ENCODE measurements at regions not wholly inside any gene's neighbourhood (a gene's known extent, or its start where the extent isn't known, plus 50 kb on each side); places are given as distances from the start of the nearest gene placed in this dataset.

- no peak for DNase-seq
- Histone ChIP-seq H3K27ac (no peak overlapping the region), H3K9me3 (no peaks in the 10 kb centered on the region), H3K36me3 (no peaks in the 10 kb centered on the region), H3K27me3 (no peaks in the 10 kb centered on the region), H3K4me3 (no peak overlapping the region), H3K4me1 (no peaks in the 10 kb centered on the region)
- intact Hi-C loops (cut with DNase I; ENCODE audit: low total_unique reads): no loop called here
- no peak for TF ChIP-seq POLR2A (IDR thresholded peaks at IDR 0.05)
- no peak for TF ChIP-seq CTCF (IDR thresholded peaks at IDR 0.05)
Measured at GRCh38 chr9:84573083-84573482, 96.4 kb upstream of the NTRK2 start.

- Histone ChIP-seq H3K9me3 (no peaks in the 10 kb centered on the region), H3K36me3 (no peaks in the 10 kb centered on the region), H3K27me3 (no peaks in the 10 kb centered on the region), H3K4me3 (no peak overlapping the region), H3K27ac (no peak overlapping the region), H3K4me1 (no peaks in the 10 kb centered on the region)
- intact Hi-C loops (cut with DNase I; ENCODE audit: low total_unique reads): no loop called here
- no peak for TF ChIP-seq POLR2A (IDR thresholded peaks at IDR 0.05)
- no peak for TF ChIP-seq CTCF (IDR thresholded peaks at IDR 0.05)
- no peak for DNase-seq
Measured at GRCh38 chr9:84575705-84576104, 93.8 kb upstream of the NTRK2 start.

GRCh38 chr9:84583866-84584265 lies 85.7 kb upstream of the NTRK2 start:
- intact Hi-C loops (cut with DNase I; ENCODE audit: low total_unique reads): no loop called here

GRCh38 chr9:84586662-84587061 lies 82.9 kb upstream of the NTRK2 start:
- Histone ChIP-seq H3K36me3 (no peaks in the 10 kb centered on the region), H3K9me3 (no peaks in the 10 kb centered on the region), H3K4me3 (no peak overlapping the region), H3K4me1 (no peaks in the 10 kb centered on the region), H3K27ac (no peak overlapping the region), H3K27me3 (no peaks in the 10 kb centered on the region)
- TF ChIP-seq CTCF (IDR thresholded peaks at IDR 0.05): no peak
- TF ChIP-seq POLR2A (IDR thresholded peaks at IDR 0.05): no peak
- no peak for DNase-seq
- intact Hi-C loops (cut with DNase I; ENCODE audit: low total_unique reads): no loop called here

More at GRCh38 chr9:84583866-84584265, 85.7 kb upstream of the NTRK2 start:
- Histone ChIP-seq H3K9me3 (no peaks in the 10 kb centered on the region), H3K4me1 (no peaks in the 10 kb centered on the region), H3K27ac (no peak overlapping the region), H3K4me3 (no peak overlapping the region), H3K36me3 (no peaks in the 10 kb centered on the region), H3K27me3 (no peaks in the 10 kb centered on the region)
- DNase-seq: no peak
- no peak for TF ChIP-seq POLR2A (IDR thresholded peaks at IDR 0.05)
- TF ChIP-seq CTCF (IDR thresholded peaks at IDR 0.05): no peak

- no peak for TF ChIP-seq POLR2A (IDR thresholded peaks at IDR 0.05)
- no peak for TF ChIP-seq CTCF (IDR thresholded peaks at IDR 0.05)
- intact Hi-C loops (cut with DNase I; ENCODE audit: low total_unique reads): no loop called here
- no peak for DNase-seq
- H3K27me3 ChIP-seq: no peaks in the 10 kb centered on the region
- no peaks in the 10 kb centered on the region for H3K9me3 ChIP-seq
- no peaks in the 10 kb centered on the region for H3K36me3 ChIP-seq
- H3K4me3 ChIP-seq: no peak overlapping the region
- no peaks in the 10 kb centered on the region for H3K4me1 ChIP-seq
- H3K27ac ChIP-seq: no peak overlapping the region
Measured at GRCh38 chr9:84587153-84587552, 82.4 kb upstream of the NTRK2 start.

All from uterus (tissue), 3 donors.